Thyroid gland (tissue), 4 donors: ENCODE measurements at regions not wholly inside any gene's neighbourhood (a gene's known extent, or its start where the extent isn't known, plus 50 kb on each side); places are given as distances from the start of the nearest gene placed in this dataset.

Experiments used
- CTCF ChIP-seq, 6 experiments: fragments of 200-600 bp in 3 of 6; fragments of 450-650 bp in 3 of 6; sonication (generic) in 3 of 6; IDR thresholded peaks; one replicate each; pipeline ENCODE4 v1.5.1; 2016 to 2019; ENCODE audit warnings: antibody characterized with exemption in 6 of 6, mild to moderate bottlenecking in 2 of 6, inconsistent platforms in 1 of 6, moderate library complexity in 1 of 6
- POLR2A ChIP-seq, 2 donors: fragments of 450-650 bp; IDR thresholded peaks; one replicate each; pipeline ENCODE4 v1.6.1; 2017; ENCODE audit warnings: antibody characterized with exemption in 2 of 2, mild to moderate bottlenecking in 2 of 2, moderate library complexity in 1 of 2

- TF ChIP-seq CTCF (IDR thresholded peaks at IDR 0.05), result no peak
- TF ChIP-seq POLR2A (IDR thresholded peaks at IDR 0.05), result no peak
Observed at GRCh38 chr3:127083778-127084397, 101.0 kb downstream of the PLXNA1 start.
